ENCODE measurements at regions not wholly inside any gene's neighbourhood (a gene's known extent, or its start where the extent isn't known, plus 50 kb on each side); places are given as distances from the start of the nearest gene placed in this dataset.

DNA sequence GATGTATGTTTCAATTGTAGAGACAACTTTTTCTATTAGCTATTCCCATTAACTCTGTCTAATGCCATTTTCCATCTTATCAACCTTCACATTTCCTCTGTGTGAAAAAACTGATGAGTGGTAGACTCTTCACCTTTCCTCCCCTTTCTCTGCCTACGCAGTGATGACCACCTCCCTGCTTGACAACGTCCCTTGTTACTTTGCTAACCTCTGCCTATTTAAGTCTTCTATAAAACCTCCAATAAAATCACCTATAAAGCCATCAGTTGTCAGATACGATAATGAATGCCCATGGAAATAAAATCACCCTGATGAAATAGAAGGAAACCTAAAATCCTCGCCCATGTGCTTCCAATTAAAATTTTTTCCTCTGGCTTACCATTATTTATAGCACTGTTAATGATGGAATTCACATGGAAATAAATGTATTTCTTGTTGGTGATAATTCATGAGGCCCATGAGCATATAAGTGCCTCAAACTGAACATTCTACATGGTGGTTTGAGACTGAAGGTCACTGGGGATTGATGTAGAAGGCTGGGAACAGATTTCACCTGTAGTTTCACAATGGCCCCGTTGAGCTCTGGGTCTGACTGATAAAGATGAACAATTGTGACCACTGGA, 1454.0 kb upstream of the SEL1L start:
- no peak for TF ChIP-seq SUZ12 (IDR thresholded peaks at IDR 0.05)
- TF ChIP-seq TARDBP (IDR thresholded peaks at IDR 0.05), result no peak
- TF ChIP-seq FOXA1 (IDR thresholded peaks at IDR 0.05), result no peak
- TF ChIP-seq L3MBTL2 (conservative IDR thresholded peaks at IDR 0.05), result no peak
- TF ChIP-seq SP1 (IDR thresholded peaks at IDR 0.05), result no peak
- TF ChIP-seq BHLHE40 (IDR thresholded peaks at IDR 0.05; ENCODE audit: borderline replicate concordance), result no peak
- no peak for TF ChIP-seq HDGF (IDR thresholded peaks at IDR 0.05; ENCODE audit: borderline replicate concordance)
- TF ChIP-seq ELF4 (IDR thresholded peaks at IDR 0.05), result no peak
- TF ChIP-seq FOXM1 (IDR thresholded peaks at IDR 0.05; ENCODE audit: borderline replicate concordance), result no peak
- TF ChIP-seq PKNOX1 (IDR thresholded peaks at IDR 0.05), result no peak
- no peak for TF ChIP-seq NFRKB (IDR thresholded peaks at IDR 0.05)
- no peak for TF ChIP-seq ZNF384 (IDR thresholded peaks at IDR 0.05)
- no peak for TF ChIP-seq FOXK2 (IDR thresholded peaks at IDR 0.05)
- no peak for TF ChIP-seq ARNT (IDR thresholded peaks at IDR 0.05)
